ENCODE measurements at regions not wholly inside any gene's neighbourhood (a gene's known extent, or its start where the extent isn't known, plus 50 kb on each side); places are given as distances from the start of the nearest gene placed in this dataset.

GRCh38 chr6:9518431-9518830, 896.4 kb downstream of the TFAP2A start:
- Histone ChIP-seq H3K27ac (ENCODE audit: low read length) (no peak overlapping the region), H3K36me3 (ENCODE audit: control insufficient read depth in 2 of 2, extremely low read depth in 1 of 2, insufficient read depth in 1 of 2, low read length in 1 of 2) (no peaks in the 10 kb centered on the region), H3K9me3 (no peaks in the 10 kb centered on the region), H3K4me1 (ENCODE audit: control insufficient read depth in 1 of 2, extremely low read depth in 1 of 2, insufficient read depth in 2 of 2, low read length in 2 of 2) (no peaks in the 10 kb centered on the region), H3K27me3 (replicated peaks in 1 of 2; ENCODE audit: control insufficient read depth in 2 of 2, extremely low read depth in 1 of 2, insufficient read depth in 2 of 2, low read length in 1 of 2) (no peaks in the 10 kb centered on the region), H3K4me3 (ENCODE audit: control insufficient read depth in 1 of 2, extremely low read depth in 1 of 2, low read length in 1 of 2) (no peak overlapping the region)
- H3K27ac Mint-ChIP-seq: no peak overlapping the region
- CTCF ChIA-PET: no interaction called here
- ATAC-seq (replicated peaks in 1 of 4) (no peak), DNase-seq (no peak)
- H3K4me3 Mint-ChIP-seq: no peak overlapping the region
- POLR2A ChIA-PET: no interaction called here
- no peaks in the 10 kb centered on the region for H3K4me1 Mint-ChIP-seq
- H3K27me3 Mint-ChIP-seq: no peaks in the 10 kb centered on the region
- WGBS (ENCODE audit: insufficient coverage): no CpG with 5 or more reads among the region's 1 CpG
- no peaks in the 10 kb centered on the region for H3K36me3 Mint-ChIP-seq
- peaks cover 0 to 8% (median 5%) of the 10 kb centered on the region in 3 donors for H3K9me3 Mint-ChIP-seq

- ChIA-PET CTCF (no interaction called here), POLR2A (no interaction called here)
- Mint-ChIP-seq H3K4me3 (no peak overlapping the region), H3K27ac (no peak overlapping the region), H3K9me3 (peaks cover under 1 to 8% (median 1%) of the 10 kb centered on the region in 3 donors), H3K36me3 (no peaks in the 10 kb centered on the region), H3K4me1 (no peaks in the 10 kb centered on the region), H3K27me3 (no peaks in the 10 kb centered on the region)
- Histone ChIP-seq H3K4me1 (ENCODE audit: control insufficient read depth in 1 of 2, extremely low read depth in 1 of 2, insufficient read depth in 2 of 2, low read length in 2 of 2) (no peaks in the 10 kb centered on the region), H3K4me3 (ENCODE audit: control insufficient read depth in 1 of 2, extremely low read depth in 1 of 2, low read length in 1 of 2) (no peak overlapping the region), H3K27ac (ENCODE audit: low read length) (no peak overlapping the region), H3K36me3 (ENCODE audit: control insufficient read depth in 2 of 2, extremely low read depth in 1 of 2, insufficient read depth in 1 of 2, low read length in 1 of 2) (no peaks in the 10 kb centered on the region), H3K9me3 (no peaks in the 10 kb centered on the region), H3K27me3 (replicated peaks in 1 of 2; ENCODE audit: control insufficient read depth in 2 of 2, extremely low read depth in 1 of 2, insufficient read depth in 2 of 2, low read length in 1 of 2) (no peaks in the 10 kb centered on the region)
- ATAC-seq (replicated peaks in 1 of 4): no peak
- WGBS (ENCODE audit: insufficient coverage): no CpG with 5 or more reads among the region's 3 CpGs
- DNase-seq: no peak
These were observed 897.1 kb downstream of the TFAP2A start for GRCh38 chr6:9517806-9518205.

- Histone ChIP-seq H3K4me3 (ENCODE audit: control insufficient read depth in 1 of 2, extremely low read depth in 1 of 2, low read length in 1 of 2) (no peak overlapping the region), H3K4me1 (ENCODE audit: control insufficient read depth in 1 of 2, extremely low read depth in 1 of 2, insufficient read depth in 2 of 2, low read length in 2 of 2) (no peaks in the 10 kb centered on the region), H3K36me3 (ENCODE audit: control insufficient read depth in 2 of 2, extremely low read depth in 1 of 2, insufficient read depth in 1 of 2, low read length in 1 of 2) (no peaks in the 10 kb centered on the region), H3K9me3 (no peaks in the 10 kb centered on the region), H3K27ac (ENCODE audit: low read length) (no peak overlapping the region), H3K27me3 (replicated peaks in 1 of 2; ENCODE audit: control insufficient read depth in 2 of 2, extremely low read depth in 1 of 2, insufficient read depth in 2 of 2, low read length in 1 of 2) (no peaks in the 10 kb centered on the region)
- H3K27me3 Mint-ChIP-seq: no peaks in the 10 kb centered on the region
- no peak overlapping the region for H3K4me3 Mint-ChIP-seq
- H3K36me3 Mint-ChIP-seq: no peaks in the 10 kb centered on the region
- ATAC-seq (replicated peaks in 1 of 4) (no peak), DNase-seq (no peak)
- H3K27ac Mint-ChIP-seq: no peak overlapping the region
- POLR2A ChIA-PET: no interaction called here
- peaks cover 3 to 8% (median 5%) of the 10 kb centered on the region in 3 donors for H3K9me3 Mint-ChIP-seq
- no peaks in the 10 kb centered on the region for H3K4me1 Mint-ChIP-seq
- 81% methylated on average over 5 of the region's 13 CpGs for WGBS (ENCODE audit: insufficient coverage)
- CTCF ChIA-PET: no interaction called here
These were observed 899.0 kb downstream of the TFAP2A start for GRCh38 chr6:9515633-9516606.

- no peaks in the 10 kb centered on the region for H3K27me3 Mint-ChIP-seq
- no peak overlapping the region for H3K27ac ChIP-seq (ENCODE audit: low read length)
- CTCF ChIA-PET: no interaction called here
- H3K27ac Mint-ChIP-seq: no peak overlapping the region
- H3K9me3 ChIP-seq: no peaks in the 10 kb centered on the region
- H3K4me3 ChIP-seq (ENCODE audit: control insufficient read depth in 1 of 2, extremely low read depth in 1 of 2, low read length in 1 of 2): no peak overlapping the region
- H3K36me3 Mint-ChIP-seq: no peaks in the 10 kb centered on the region
- H3K4me1 Mint-ChIP-seq: no peaks in the 10 kb centered on the region
- peaks cover 0 to 5% (median 3%) of the 10 kb centered on the region in 3 donors for H3K9me3 Mint-ChIP-seq
- H3K4me3 Mint-ChIP-seq: no peak overlapping the region
- ATAC-seq (replicated peaks in 1 of 4): no peak
- WGBS (ENCODE audit: insufficient coverage): 89% methylated on average over 1 of the region's 1 CpG
- H3K36me3 ChIP-seq (ENCODE audit: control insufficient read depth in 2 of 2, extremely low read depth in 1 of 2, insufficient read depth in 1 of 2, low read length in 1 of 2): no peaks in the 10 kb centered on the region
- no peak for DNase-seq
- POLR2A ChIA-PET: no interaction called here
- H3K4me1 ChIP-seq (ENCODE audit: control insufficient read depth in 1 of 2, extremely low read depth in 1 of 2, insufficient read depth in 2 of 2, low read length in 2 of 2): no peaks in the 10 kb centered on the region
- H3K27me3 ChIP-seq (replicated peaks in 1 of 2; ENCODE audit: control insufficient read depth in 2 of 2, extremely low read depth in 1 of 2, insufficient read depth in 2 of 2, low read length in 1 of 2): no peaks in the 10 kb centered on the region
These were observed 900.7 kb downstream of the TFAP2A start for GRCh38 chr6:9514146-9514545.

- H3K4me3 ChIP-seq (ENCODE audit: control insufficient read depth in 1 of 2, extremely low read depth in 1 of 2, low read length in 1 of 2): no peak overlapping the region
- no peaks in the 10 kb centered on the region for H3K4me1 ChIP-seq (ENCODE audit: control insufficient read depth in 1 of 2, extremely low read depth in 1 of 2, insufficient read depth in 2 of 2, low read length in 2 of 2)
- H3K36me3 ChIP-seq (ENCODE audit: control insufficient read depth in 2 of 2, extremely low read depth in 1 of 2, insufficient read depth in 1 of 2, low read length in 1 of 2): no peaks in the 10 kb centered on the region
- DNase-seq (no peak), ATAC-seq (replicated peaks in 1 of 4) (no peak)
- Mint-ChIP-seq H3K27ac (no peak overlapping the region), H3K36me3 (no peaks in the 10 kb centered on the region), H3K4me3 (no peak overlapping the region), H3K4me1 (no peaks in the 10 kb centered on the region), H3K27me3 (no peaks in the 10 kb centered on the region), H3K9me3 (peaks cover 3 to 9% (median 8%) of the 10 kb centered on the region in 3 donors)
- H3K27me3 ChIP-seq (replicated peaks in 1 of 2; ENCODE audit: control insufficient read depth in 2 of 2, extremely low read depth in 1 of 2, insufficient read depth in 2 of 2, low read length in 1 of 2): no peaks in the 10 kb centered on the region
- WGBS (ENCODE audit: insufficient coverage): no CpG with 5 or more reads among the region's 1 CpG
- H3K9me3 ChIP-seq: no peaks in the 10 kb centered on the region
- ChIA-PET POLR2A (no interaction called here), CTCF (no interaction called here)
- H3K27ac ChIP-seq (ENCODE audit: low read length): no peak overlapping the region
These were observed 903.7 kb downstream of the TFAP2A start for GRCh38 chr6:9511157-9511556.

- Histone ChIP-seq H3K4me3 (ENCODE audit: control insufficient read depth in 1 of 2, extremely low read depth in 1 of 2, low read length in 1 of 2) (no peak overlapping the region), H3K27me3 (replicated peaks in 1 of 2; ENCODE audit: control insufficient read depth in 2 of 2, extremely low read depth in 1 of 2, insufficient read depth in 2 of 2, low read length in 1 of 2) (no peaks in the 10 kb centered on the region), H3K27ac (ENCODE audit: low read length) (no peak overlapping the region), H3K36me3 (ENCODE audit: control insufficient read depth in 2 of 2, extremely low read depth in 1 of 2, insufficient read depth in 1 of 2, low read length in 1 of 2) (no peaks in the 10 kb centered on the region), H3K4me1 (ENCODE audit: control insufficient read depth in 1 of 2, extremely low read depth in 1 of 2, insufficient read depth in 2 of 2, low read length in 2 of 2) (no peaks in the 10 kb centered on the region), H3K9me3 (no peaks in the 10 kb centered on the region)
- 40% methylated on average over 1 of the region's 6 CpGs for WGBS (ENCODE audit: insufficient coverage)
- Mint-ChIP-seq H3K4me3 (no peak overlapping the region), H3K9me3 (peaks cover 3 to 12% (median 5%) of the 10 kb centered on the region in 3 donors), H3K36me3 (no peaks in the 10 kb centered on the region), H3K27ac (no peak overlapping the region), H3K27me3 (no peaks in the 10 kb centered on the region), H3K4me1 (no peaks in the 10 kb centered on the region)
- no peak for ATAC-seq (replicated peaks in 1 of 4)
- CTCF ChIA-PET: no interaction called here
- no peak for DNase-seq
- POLR2A ChIA-PET: no interaction called here
These were observed 907.6 kb downstream of the TFAP2A start for GRCh38 chr6:9507136-9507895.
